ENCODE measurements at regions not wholly inside any gene's neighbourhood (a gene's known extent, or its start where the extent isn't known, plus 50 kb on each side); places are given as distances from the start of the nearest gene placed in this dataset.
"Not testable (repeated sequence)": the region's sequence is repeated elsewhere in the genome, so short reads cannot be mapped to it uniquely, and the experiment has no call there.

DNA sequence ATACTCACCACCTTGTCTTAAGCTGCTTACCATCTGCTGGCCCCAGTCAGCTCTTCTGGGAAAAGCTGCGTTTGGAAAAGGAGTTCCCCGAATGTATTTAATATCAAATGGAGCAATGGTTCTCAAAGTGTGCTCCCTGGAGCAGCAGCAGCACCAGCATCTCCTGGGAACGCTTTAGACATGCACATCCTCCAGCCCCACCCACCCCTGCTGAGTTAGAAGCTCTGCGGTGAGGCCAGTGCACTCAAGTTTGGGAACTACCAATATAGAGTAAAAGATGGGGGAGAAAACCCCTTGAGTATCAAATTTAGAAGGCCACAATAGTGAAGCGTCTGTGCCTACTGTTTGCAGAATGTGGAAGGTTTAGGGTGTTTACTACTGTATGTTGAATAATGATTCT lies 124.0 kb upstream of the TOPAZ1 start:
- DNase-seq, result no peak

- DNase-seq, result peak in 3 of 56 donors; percentile 8 to 15 (median 14)
Measured at GRCh38 chr3:44120721-44121582, 120.7 kb upstream of the TOPAZ1 start.

- no peak for DNase-seq
Measured at GRCh38 chr3:44125246-44125645, 116.4 kb upstream of the TOPAZ1 start.

DNA sequence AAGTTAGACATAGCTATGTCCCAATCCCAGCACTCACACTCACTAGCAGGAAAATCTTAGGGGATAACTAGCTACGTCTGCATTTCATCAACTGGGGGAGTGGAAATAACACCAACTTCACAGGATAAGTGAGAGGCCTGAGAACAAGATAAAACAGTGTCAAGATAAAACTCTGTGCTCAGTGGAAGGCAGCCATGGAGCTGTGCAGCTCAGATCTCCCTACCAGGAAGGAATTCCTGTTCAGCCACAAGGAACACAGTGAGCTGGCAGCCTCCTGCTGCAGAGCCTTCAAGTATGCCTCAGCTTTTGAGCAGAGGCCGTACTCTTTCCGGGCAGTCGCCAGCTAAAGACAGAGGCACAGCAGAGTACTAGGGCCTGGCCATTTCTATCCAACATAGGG lies 115.8 kb upstream of the TOPAZ1 start:
- no peak for DNase-seq

GRCh38 chr3:44128057-44128775 lies 113.5 kb upstream of the TOPAZ1 start:
- peak in 6 of 56 donors; percentile 6 to 51 (median 26) for DNase-seq

GRCh38 chr3:44130249-44130648 lies 111.4 kb upstream of the TOPAZ1 start:
- DNase-seq, result no peak

DNA sequence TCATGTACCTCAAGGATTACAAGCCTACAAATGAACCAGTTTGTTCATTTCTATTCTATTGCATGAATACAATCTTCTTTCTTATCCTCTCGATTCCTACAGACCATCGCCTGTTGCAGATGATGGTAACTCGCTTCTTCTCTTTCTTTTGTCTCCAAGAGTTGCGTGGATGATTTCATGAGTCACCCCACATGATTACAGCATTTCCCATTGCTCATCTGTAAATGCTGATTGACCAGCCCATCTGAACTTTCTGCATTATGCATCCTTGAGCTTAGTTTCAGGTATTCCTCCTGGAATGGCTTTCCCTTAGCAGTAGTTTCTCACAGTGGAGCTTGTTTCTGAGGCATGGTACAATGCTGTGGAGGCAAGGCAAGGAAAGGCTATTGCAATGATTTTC lies 109.6 kb upstream of the TOPAZ1 start:
- no peak for DNase-seq

GRCh38 chr3:44132593-44132992 lies 109.1 kb upstream of the TOPAZ1 start:
- DNase-seq, result no peak

GRCh38 chr3:44136421-44136820 lies 105.3 kb upstream of the TOPAZ1 start:
- no peak for DNase-seq

DNA sequence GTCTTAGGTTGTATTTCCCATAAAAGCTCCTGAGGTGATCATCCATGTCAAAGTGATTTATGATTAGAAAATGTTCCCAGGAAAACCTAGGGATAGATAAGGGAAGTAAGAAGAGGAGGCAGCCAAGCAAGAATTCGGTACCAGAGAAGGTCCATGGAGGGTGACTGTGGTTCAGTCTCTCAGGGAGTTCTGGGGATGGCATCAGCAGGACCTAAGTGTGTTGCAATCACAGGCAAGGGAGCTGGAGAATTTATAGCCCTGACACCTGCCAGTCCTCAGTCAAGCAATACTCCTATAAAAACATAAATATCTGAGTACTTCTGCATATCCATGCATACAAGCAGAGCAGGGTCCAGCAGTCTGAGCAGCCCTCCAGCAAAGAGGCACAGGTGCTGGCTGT lies 95.6 kb upstream of the TOPAZ1 start:
- DNase-seq, result no peak

GRCh38 chr3:44159696-44160300 lies 81.9 kb upstream of the TOPAZ1 start:
- DNase-seq, result peak in 1 of 56 donors; percentile 0

GRCh38 chr3:44160818-44161217 lies 80.9 kb upstream of the TOPAZ1 start:
- no peak for DNase-seq

GRCh38 chr3:44171891-44172290 lies 69.8 kb upstream of the TOPAZ1 start:
- DNase-seq, result no peak

DNA sequence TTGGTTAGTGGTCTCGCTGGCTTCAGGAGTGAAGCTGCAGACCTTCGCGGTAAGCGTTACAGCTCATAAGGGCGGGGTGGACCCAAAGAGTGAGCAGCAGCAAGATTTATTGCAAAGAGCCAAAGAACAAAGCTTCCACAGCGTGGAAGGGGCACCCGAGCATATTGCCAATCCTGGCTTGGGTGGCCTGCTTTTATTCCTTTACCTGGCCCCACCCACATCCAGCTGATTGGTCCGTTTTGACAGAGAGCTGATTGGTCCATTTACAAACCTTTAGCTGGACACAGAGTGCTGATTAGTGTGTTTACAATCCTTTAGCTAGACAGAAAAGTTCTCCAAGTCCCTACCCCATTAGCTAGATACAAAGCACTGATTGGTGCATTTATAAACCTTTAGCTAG lies 69.0 kb upstream of the TOPAZ1 start:
- not testable (repeated sequence) for DNase-seq

DNA sequence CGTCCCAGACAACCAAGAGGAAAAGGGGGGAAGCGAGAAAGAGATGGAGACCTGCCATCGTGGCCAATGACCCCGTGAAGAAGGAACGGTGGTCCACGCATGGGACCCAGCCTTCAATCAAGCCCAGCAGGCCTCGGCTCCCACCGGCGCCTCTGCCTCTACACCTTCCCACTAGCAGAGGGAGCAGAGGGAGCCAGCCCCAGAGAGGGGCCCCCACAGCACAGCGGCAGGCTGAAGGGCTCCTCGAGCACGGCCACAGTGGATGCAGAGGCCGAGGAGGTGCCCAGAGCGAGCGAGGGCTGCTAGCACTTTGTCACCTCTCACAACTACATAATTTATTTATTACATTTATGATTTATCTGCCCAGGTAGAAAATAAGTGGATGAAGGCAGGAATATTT lies 68.4 kb upstream of the TOPAZ1 start:
- no peak for DNase-seq

GRCh38 chr3:44175070-44175469 lies 66.6 kb upstream of the TOPAZ1 start:
- no peak for DNase-seq

GRCh38 chr3:44179246-44179645 lies 62.4 kb upstream of the TOPAZ1 start:
- DNase-seq, result no peak

GRCh38 chr3:44184319-44184953 lies 57.2 kb upstream of the TOPAZ1 start:
- peak in 45 of 56 donors; percentile 3 to 74 (median 34) for DNase-seq

- DNase-seq, result no peak
Measured at GRCh38 chr3:44185396-44185915, 56.2 kb upstream of the TOPAZ1 start.

- DNase-seq, result no peak
Measured at GRCh38 chr3:44186111-44186672, 55.5 kb upstream of the TOPAZ1 start.

GRCh38 chr3:44186712-44187111 lies 55.0 kb upstream of the TOPAZ1 start:
- no peak for DNase-seq
